T follicular helper cell (primary cell): ENCODE measurements at regions not wholly inside any gene's neighbourhood (a gene's known extent, or its start where the extent isn't known, plus 50 kb on each side); places are given as distances from the start of the nearest gene placed in this dataset.

Experiments
- DNase-seq: peaks from one replicate; pipeline ENCODE4 v3.0.0-alpha.2; 2020; ENCODE audit warnings: low read depth

DNA sequence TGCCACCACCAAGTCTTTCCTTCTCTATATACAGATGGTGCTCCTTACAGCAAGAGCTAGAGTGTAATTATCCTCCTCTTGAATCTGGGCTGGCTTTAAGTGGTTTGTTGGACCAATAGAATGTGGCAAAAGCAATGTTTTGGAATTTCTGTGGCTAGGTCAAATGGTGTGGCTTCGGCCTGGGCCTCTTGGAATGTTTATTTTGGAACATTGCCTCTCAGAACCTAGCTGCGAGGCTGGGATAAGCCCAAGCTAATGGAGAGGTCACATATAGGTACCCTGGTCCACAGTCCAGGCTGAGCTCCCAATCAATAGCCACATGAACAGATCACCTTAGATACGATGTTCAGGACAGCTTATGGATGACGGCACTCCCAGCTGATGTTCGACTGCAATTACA is 556.7 kb downstream of the TYW1 start:
- DNase-seq: no peak

DNA sequence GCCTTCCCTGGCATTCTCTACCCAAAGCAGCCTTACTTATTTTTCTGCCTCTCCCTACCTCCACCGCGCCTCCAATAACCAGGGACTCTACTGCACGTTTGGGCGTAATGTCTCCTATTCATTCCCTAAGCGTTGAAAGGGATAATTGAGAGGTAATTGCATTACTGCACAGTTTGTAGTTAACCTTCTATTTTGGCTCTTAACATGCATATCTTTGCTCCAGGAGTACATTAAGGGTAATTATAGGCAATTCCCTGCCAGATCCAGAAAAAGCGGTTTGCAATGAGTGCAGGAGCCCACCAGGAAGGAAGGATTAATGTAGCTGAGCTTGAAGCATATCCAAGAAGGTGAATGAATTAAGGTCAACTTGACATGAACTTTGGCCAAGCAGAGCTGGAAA is 558.4 kb downstream of the TYW1 start:
- DNase-seq: no peak

DNA sequence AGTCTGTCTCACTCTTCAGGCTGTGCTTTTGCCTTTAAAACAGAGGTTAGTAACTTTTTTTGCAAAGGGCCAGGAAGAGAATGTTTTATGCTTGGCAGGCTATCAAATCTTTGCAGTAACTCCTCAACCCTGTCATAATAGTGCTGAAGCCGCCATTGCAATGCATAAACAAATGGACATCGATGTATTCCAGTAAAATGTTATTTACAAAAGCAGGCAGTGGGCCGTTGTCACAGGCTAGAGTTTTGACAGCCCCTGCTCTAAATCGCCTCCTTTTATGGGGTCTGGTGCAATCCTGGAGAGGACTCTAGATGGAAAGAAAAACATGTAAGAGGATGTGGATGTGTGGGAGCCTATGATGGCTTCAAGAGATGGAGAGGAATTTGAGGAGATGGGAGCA is 568.3 kb downstream of the TYW1 start:
- no peak for DNase-seq

DNA sequence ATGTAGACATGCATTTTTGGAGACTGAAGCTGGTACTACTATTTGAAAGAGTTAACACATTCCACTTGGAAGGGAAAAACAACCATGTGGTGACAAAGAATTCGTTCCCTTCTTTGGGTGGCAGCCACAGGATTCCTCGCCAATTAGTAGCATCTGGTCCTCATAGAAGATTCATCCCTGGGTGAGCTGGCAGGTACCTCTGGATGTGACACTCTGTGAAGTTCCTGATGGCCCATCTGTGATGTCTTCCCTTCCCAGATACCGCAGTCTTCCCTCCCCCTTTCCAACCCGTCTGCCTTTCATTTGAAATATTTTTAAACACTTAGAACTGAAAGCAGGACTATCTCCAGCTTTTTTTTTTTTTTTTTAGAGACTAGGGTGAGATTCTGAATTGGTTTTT is 569.5 kb downstream of the TYW1 start:
- DNase-seq: no peak

DNA sequence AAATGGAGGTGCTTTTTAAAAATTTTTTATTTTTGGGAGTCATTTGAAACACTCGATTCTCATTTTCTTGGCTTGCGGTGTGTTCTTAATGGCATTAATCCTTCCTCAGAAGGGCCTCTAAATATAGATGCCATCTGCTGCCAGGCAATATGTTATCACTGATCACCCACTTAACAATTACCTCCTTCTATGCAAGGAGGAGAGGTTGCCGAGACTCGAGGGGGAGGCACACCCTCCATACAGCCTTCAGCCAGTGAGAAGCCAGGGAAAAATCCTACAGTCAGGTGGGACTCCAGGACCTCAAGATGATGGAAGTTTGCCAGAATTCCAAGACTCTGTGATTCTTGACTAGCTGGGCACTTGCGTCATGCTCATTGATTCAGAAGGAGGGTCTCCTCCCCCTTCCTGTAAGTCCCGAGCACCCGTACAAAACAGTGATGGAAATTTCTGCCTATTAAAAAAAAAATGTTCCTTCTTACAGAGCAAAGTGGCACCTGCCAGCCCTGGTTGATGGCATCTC is 574.5 kb downstream of the TYW1 start:
- no peak for DNase-seq

DNA sequence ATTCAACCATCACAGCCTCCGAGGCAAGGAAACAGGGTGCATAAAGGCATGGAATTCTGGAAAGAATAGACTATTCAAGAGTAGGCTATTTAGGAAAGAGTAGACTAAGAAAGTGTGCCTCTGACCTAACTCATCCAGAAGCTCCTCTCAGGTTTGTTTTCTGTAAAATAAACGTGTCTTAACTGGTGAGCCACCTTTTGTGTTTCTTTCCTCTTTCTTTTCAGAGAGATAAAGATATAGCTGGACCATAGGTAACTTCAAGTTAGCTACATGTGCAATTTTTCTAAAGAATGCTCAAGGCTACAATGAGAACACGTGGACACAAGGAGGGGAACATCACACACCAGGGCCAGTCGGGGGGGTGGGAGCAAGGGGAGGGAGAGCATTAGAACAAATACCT is 577.0 kb downstream of the TYW1 start:
- DNase-seq: no peak

DNA sequence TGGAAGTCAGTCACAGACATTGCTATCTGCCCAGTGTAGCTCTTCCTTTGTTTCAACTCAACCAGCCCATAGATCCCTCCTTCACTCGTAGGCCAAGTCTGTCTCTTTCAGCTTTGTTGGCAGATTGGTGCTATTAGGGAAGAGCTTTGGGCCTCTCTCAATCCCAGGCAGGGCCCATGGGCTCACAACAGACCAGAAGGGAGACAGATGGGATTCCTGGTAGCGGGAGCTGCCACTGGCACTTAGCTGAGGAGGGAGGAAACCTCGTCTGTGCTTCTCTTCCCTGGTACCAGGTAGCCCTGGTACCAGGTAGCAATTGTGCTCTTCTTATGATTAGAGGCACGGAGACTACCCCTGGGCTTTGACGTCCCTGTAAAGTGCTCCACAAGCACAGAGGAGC is 592.0 kb downstream of the TYW1 start:
- no peak for DNase-seq

DNA sequence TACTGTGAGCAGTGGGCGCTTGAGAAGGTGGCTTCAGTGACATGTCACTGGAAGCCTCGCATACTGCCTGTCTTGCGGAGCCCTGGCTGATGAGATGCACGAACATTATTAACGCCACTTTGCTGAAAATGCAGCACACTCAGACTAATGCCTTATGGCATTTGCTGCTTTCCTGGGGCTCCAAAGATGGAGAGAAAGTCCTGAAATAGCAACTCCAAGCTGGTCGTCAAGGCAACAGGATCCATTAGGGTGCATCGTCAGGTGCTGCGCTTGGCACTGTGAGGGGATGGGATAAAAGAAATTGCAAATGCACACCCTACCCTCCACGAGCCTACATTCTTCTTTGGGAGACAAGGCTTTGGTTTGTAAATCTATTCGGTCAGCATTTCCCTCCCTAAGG is 592.5 kb downstream of the TYW1 start:
- no peak for DNase-seq

DNA sequence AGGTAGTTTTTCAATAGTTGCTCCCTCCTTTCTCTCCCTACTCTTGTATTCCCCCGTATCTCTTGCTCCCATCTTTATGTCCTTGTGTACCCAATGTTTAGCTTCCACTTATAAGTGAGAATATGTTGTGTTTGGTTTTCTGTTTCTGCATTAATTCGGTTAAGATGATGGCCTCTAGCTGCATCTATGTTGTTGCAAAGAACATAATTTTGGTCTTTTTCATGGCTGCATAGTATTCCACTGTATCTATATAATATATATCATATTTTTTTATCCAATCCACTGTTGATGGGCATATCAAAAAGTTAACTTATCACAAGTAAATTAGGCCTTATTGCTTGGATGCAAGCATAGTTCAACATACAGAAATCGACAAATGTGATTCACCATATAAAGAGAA is 594.0 kb downstream of the TYW1 start:
- no peak for DNase-seq

DNA sequence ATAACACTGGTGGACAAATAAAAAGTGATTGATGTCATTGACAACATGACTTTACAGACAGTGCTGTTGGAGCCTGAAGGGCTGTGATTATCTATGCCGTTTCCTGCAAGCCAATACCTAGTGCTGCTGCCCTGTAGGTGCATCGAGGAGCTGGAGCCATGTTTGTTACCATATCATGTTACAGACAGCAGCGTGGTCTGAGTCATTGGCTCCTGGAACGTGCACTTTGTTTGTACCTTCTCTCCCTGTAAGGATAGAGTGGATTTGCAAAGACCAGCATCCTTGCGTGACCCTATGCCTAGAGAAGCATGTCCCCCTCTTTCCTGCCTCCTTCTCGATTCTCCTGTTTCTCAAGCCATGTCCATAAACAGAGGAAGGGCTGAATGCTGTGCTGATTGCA is 597.2 kb downstream of the TYW1 start:
- DNase-seq: no peak

DNA sequence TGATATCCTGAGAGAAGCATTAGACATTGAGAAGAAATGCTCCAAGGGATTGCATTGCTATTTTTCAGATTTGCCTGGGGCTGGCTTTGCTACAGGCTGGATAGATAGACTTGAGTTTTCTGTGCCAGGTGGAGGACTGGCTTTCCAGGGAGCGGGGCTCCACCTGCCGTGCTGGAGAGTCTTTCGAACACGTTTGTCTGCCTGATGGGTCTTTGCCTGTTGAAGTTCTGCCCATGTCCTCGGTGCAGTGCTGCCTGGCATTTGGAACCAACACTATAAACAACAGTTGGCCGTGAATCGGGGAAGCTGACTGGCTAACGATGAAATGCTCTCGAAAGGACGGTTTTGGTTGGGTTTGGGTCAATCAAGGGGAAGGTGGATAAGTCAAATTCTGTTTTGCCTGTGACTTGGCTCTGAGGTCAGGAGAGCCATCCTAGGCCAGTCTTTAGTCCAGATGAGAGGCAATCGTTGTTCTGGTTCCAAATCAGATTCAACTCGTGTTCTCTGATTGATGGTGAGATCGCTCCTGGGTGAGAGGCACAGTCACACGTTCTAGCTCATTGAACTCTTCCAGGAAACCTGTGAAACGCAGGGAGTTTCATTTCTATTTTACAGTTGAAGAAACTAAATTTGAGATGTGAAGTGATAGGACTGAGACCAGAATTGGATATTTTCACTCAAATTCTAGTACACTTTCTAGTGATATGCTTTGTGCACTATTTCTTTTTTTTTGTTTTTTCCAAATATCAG is 599.0 kb downstream of the TYW1 start:
- no peak for DNase-seq

DNA sequence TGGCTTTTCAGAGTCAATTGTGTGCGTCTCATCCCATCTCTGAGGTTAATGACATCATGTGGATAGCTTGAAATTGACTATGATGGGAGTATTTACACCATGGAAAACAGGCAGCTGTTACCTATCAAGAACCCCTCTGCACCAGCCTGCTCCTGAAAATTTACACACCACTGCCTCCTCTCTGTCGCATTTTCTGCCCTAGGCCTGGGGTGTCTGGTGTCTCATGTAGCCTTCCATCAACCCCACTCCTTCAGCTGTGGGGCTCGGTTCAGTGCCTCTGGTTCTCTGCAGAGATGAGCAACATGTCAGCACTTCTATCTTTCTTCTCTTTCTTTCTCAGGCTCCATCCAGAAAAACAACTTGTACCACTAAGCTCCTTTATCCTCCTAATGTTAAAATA is 600.5 kb downstream of the TYW1 start:
- DNase-seq: no peak

DNA sequence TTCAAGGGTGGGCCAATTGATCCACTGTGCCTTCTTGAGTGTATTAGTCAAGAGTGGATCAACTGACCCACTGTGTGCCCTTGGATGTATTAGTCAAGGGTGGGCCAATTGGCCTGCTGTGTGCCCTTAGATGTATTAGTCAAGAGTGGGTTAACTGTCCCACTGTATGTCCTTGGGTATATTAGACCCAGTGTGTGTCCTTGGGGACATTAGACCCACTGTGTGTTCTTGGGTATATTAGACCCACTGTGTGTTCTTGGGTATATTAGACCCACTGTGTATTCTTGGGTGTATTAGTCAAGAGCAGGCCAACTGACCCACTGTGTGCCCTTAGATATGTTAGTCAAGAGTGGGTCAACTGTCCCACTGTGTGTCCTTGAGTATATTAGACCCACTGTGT is 601.8 kb downstream of the TYW1 start:
- no peak for DNase-seq

DNA sequence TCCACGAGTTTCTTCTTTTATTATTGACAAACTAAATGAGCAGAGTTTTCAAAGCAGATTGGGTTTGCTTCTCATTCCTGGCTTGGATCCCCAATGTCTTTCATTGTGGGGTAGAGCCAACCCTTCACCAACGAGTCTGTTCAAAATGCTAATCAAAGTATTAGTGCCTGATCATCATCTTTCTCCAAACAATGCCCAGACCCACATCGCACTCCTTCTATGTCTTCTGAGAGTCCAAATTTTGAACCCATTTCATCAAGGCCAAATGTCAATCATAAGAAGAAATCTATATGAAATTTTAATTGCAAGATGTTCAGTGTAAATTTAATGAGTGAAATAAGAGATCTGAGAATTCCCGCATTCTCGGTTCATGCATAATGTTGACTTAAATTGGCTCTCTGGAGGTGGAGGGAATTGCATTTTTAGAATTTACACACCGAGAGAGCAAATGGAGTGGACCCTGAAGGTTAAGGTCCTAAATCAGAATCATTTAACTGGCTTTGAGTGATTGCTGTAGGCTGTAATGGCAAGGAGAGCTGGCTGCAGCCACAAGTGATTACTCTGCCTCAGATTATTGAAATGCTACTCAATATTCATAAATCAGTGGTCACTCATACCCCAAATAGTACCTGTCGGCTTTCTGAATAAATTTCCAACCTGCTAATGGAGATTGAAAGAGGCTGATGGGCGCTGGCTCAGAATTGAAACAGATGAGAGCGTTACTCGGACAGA is 602.9 kb downstream of the TYW1 start:
- no peak for DNase-seq

DNA sequence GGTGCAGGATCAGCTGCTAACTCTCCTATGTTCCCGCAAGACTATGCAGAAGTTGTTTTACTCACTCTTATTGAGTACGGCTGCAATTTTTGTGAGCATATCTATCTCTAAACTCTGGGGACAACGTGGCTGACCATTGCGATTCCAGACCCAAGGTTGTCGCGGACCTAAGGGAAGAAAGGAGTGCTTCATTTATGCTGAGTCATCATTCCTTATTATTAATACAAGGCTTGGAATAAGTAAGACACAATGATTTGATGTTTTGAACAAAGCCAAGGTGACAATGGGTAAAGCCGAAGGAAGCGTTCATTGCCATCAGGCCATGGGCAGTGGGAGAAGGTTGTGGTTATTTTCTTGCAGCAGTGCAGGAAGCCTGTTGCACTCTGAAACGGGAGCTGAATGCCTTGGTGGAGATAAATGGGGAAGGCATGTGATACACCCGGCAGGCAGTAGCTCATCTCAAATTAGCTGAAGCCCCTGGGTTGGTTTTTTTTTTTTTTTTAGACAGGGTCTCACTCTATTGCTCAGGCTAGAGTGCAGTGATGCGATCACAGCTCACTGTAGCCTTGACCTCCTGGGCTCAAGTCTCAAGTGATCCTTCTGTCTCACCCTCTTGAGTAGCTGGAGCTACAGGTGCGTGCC is 605.7 kb downstream of the TYW1 start:
- no peak for DNase-seq

DNA sequence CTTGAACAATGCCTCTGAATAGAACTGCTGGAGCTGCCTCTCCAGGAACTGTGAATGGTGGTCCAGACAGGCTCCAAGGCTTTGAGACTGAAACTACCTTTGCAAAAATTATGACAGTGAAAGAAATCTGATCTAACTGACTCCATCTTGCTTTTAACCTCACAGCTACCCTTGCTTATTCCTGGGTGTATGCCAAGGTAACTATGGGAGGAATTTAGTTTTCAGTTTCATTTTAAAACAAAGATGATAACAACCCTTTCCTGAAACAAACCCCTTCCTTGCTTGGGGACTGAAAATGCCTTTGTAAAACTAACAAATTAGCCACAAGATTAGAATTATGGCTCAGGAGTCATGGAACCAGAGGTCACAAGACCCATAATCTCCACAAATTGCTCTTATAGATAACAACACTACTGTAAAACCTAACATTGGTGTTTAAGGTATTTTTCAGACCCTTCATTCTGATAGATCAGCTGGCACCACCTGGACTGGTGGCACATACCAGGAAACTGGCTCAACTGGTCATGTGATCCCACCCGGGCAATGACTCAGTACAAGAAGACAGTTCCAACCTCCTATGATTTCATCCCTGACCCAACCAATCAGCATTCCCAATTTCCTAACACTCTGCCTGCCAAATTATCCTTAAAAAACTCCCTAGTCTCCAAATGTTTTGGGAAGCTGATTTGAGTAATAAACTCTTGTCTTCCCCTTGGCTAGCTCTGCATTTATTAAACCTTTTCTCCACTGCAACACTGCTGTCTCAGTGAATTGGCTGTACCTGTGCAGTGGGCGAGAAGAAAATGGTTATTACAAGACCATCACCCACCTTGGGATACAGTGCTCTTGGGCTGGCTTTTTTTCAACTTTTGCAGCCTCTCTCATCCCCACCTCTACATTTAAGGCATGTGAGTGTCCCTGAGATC is 608.1 kb downstream of the TYW1 start:
- no peak for DNase-seq

DNA sequence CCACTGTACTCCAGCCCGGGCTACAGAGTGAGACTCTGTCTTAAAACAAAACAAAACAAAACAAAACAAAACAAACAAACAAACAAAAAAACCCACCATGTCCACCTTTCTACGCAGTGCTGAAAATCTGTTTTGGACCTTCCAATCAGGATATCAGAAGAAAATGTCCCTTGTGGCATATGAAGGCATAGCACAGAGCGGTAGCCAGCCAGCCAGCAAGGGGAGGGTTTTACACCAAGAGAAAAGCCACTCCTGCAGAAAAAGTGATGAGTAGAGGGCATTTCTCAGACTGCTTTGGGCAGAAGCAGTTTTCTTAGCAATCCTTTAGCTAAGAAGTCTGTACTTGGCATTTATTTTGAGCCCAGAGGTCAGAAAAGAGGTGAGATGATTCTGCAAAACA is 612.2 kb downstream of the TYW1 start:
- DNase-seq: no peak

DNA sequence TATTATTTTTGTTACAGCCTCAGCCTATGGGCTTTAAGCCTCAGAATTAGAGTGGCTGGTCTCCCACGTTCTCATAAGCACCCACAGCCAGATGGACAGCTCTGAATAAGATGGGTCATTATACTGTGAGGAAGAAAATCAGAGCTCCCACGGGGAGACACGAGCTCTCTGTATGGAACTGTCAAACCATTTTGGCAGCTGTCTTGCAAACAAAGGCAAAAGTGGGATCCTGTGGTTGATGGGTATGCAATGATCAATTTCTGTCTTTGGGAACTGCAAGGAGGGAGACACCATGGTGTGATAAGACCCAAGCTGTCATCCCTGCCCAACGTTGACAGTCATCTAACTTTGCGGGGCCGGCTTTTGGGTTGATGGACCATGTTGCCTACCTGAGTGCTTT is 614.3 kb downstream of the TYW1 start:
- DNase-seq: no peak

DNA sequence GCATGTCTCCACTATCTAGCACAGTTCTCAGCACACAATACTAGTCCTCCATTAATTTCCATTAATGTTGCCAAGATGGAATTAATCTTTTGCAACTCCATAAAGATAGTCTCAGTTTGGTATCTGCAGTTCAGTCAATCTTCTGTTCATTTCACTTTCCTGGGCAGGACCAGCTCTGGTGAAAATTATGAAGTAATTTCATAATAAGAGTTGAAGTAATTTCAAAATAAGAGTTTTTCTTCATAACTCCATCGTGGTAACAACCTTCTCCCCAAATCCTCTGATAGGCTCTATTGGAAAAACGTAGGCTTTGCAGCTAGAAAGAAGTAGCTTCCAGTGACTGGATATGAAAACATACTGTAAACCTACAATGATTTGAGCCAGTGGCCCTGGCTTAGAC is 618.2 kb downstream of the TYW1 start:
- no peak for DNase-seq

DNA sequence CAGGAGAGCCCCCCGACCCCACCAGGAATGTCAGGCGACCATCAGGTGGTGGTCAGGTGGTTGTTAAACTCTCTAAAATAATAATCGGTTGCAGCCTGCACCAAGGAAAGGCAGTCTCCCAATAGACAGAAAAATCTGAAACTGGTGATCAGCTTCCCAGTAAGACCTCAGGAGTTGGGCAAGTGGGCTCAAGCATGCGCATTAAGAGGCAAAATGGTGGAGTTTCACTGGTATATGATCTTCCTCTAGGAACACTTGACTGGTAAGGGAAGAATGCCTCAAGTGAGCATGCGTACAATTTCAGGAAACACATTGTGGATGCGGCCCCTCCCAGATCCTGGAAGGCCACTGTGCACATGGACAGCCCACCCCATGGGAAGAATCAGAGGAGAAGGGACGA is 619.9 kb downstream of the TYW1 start:
- DNase-seq: no peak

DNA sequence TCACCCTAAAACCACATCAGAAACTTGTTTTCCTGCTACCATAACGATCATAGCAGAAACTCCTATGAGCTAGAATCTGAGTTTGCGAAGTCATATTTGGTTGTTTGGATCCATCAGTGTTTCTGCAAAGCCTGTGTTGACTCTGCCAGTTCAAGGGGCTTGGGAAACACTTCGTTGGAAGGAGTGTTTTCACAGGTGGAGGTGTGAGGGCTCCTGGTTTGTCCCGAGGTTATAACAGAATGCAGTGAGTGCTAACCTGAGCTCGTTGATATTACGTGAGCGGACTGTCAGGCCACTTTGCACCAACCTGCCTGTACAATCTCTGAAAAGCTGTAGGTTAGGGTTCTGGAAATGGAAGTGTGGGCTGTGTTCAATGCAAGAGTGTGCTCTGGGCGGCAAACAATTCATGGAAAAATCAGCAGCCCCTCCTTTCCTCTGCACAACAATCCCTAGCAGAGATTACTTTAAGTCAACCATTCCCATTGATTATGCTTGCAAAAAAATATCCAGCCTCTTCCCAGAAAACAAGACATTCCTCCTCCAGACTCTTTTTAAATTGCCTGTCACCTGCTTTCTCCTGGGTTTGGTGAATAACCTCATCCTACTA is 622.0 kb downstream of the TYW1 start:
- no peak for DNase-seq

DNA sequence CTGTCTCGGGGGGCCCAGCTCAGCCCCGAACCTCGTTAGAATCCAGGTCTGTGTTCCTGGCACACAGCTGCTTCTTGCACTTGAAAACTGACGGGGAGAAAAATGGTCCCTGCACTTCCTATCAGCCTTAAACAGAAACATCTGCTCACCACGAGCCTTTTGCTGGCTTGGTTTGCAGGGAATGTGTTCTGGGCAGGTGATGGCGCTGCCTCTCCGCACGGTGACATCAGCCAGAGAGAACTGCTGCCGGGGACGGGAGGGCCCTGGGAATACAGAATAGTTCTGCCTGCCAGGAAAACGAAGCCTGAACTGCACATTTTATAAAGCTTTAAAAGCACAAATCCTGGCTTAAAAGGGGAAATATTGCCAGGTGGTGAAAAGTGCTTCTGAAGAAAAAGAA is 622.5 kb downstream of the TYW1 start:
- no peak for DNase-seq
